ENCODE measurements at regions not wholly inside any gene's neighbourhood (a gene's known extent, or its start where the extent isn't known, plus 50 kb on each side); places are given as distances from the start of the nearest gene placed in this dataset.
"Not testable (repeated sequence)": the region's sequence is repeated elsewhere in the genome, so short reads cannot be mapped to it uniquely, and the experiment has no call there.

GRCh38 chr6:66516377-66516776 lies 809.4 kb upstream of the EYS start:
- DNase-seq: no peak

- DNase-seq: no peak
Observed at GRCh38 chr6:66508433-66508832, 801.4 kb upstream of the EYS start.

- DNase-seq: no peak
Observed at GRCh38 chr6:66499851-66500250, 792.8 kb upstream of the EYS start.

GRCh38 chr6:66496659-66497058 lies 789.6 kb upstream of the EYS start:
- DNase-seq: no peak

GRCh38 chr6:66494643-66495042 lies 787.6 kb upstream of the EYS start:
- DNase-seq: not testable (repeated sequence)

GRCh38 chr6:66489269-66489987 lies 782.4 kb upstream of the EYS start:
- DNase-seq: no peak

- DNase-seq: no peak
Observed at GRCh38 chr6:66481216-66481615, 774.2 kb upstream of the EYS start.

- DNase-seq: no peak
Observed at GRCh38 chr6:66478705-66479104, 771.7 kb upstream of the EYS start.

GRCh38 chr6:66435321-66435720 lies 728.3 kb upstream of the EYS start:
- DNase-seq: no peak

GRCh38 chr6:66429210-66429609 lies 722.2 kb upstream of the EYS start:
- DNase-seq: no peak

GRCh38 chr6:66423047-66423446 lies 716.0 kb upstream of the EYS start:
- no peak for DNase-seq

GRCh38 chr6:66421570-66421969 lies 714.5 kb upstream of the EYS start:
- DNase-seq: no peak

GRCh38 chr6:66418906-66419305 lies 711.9 kb upstream of the EYS start:
- DNase-seq: no peak

GRCh38 chr6:66403966-66404365 lies 696.9 kb upstream of the EYS start:
- no peak for DNase-seq

GRCh38 chr6:66402873-66403272 lies 695.8 kb upstream of the EYS start:
- DNase-seq: no peak

GRCh38 chr6:66396549-66396948 lies 689.5 kb upstream of the EYS start:
- no peak for DNase-seq

- DNase-seq: no peak
Observed at GRCh38 chr6:66396145-66396544, 689.1 kb upstream of the EYS start.

- no peak for DNase-seq
Observed at GRCh38 chr6:66390393-66390792, 683.4 kb upstream of the EYS start.

GRCh38 chr6:66376001-66376400 lies 669.0 kb upstream of the EYS start:
- DNase-seq: no peak

GRCh38 chr6:66369407-66369806 lies 662.4 kb upstream of the EYS start:
- no peak for DNase-seq

- no peak for DNase-seq
Observed at GRCh38 chr6:66362888-66363287, 655.9 kb upstream of the EYS start.

- DNase-seq: no peak
Observed at GRCh38 chr6:66361886-66362285, 654.9 kb upstream of the EYS start.

GRCh38 chr6:66357781-66358180 lies 650.8 kb upstream of the EYS start:
- no peak for DNase-seq

GRCh38 chr6:66355471-66355870 lies 648.4 kb upstream of the EYS start:
- no peak for DNase-seq

GRCh38 chr6:66344796-66345195 lies 637.8 kb upstream of the EYS start:
- no peak for DNase-seq

Data from CD4-positive, alpha-beta T cell treated with Interleukin-1 beta for 1 hour (primary cell).